ENCODE measurements at regions not wholly inside any gene's neighbourhood (a gene's known extent, or its start where the extent isn't known, plus 50 kb on each side); places are given as distances from the start of the nearest gene placed in this dataset.
A peak's percentile ranks its signal among the peaks of the same experiment; 100 is the strongest.
"Not testable (repeated sequence)": the region's sequence is repeated elsewhere in the genome, so short reads cannot be mapped to it uniquely, and the experiment has no call there.

- no peak for DNase-seq (ENCODE audit: low read depth)
Observed at GRCh38 chr18:34529358-34530335, 180.5 kb upstream of the DTNA start.

- DNase-seq (ENCODE audit: low read depth), result no peak
Observed at GRCh38 chr18:34531110-34531509, 179.0 kb upstream of the DTNA start.

- not testable (repeated sequence) for DNase-seq (ENCODE audit: low read depth)
Observed at GRCh38 chr18:34534642-34535041, 175.5 kb upstream of the DTNA start.

- no peak for DNase-seq (ENCODE audit: low read depth)
Observed at GRCh38 chr18:34540897-34541296, 169.2 kb upstream of the DTNA start.

GRCh38 chr18:34542625-34543024 is 167.5 kb upstream of the DTNA start:
- no peak for DNase-seq (ENCODE audit: low read depth)

GRCh38 chr18:34543356-34543755 is 166.7 kb upstream of the DTNA start:
- no peak for DNase-seq (ENCODE audit: low read depth)

- DNase-seq (ENCODE audit: low read depth), result no peak
Observed at GRCh38 chr18:34543945-34544344, 166.2 kb upstream of the DTNA start.

GRCh38 chr18:34544930-34545329 is 165.2 kb upstream of the DTNA start:
- no peak for DNase-seq (ENCODE audit: low read depth)

- no peak for DNase-seq (ENCODE audit: low read depth)
Observed at GRCh38 chr18:34548120-34548972, 161.8 kb upstream of the DTNA start.

GRCh38 chr18:34548973-34549294 is 161.2 kb upstream of the DTNA start:
- no peak for DNase-seq (ENCODE audit: low read depth)

- no peak for DNase-seq (ENCODE audit: low read depth)
Observed at GRCh38 chr18:34549367-34549766, 160.7 kb upstream of the DTNA start.

- DNase-seq (ENCODE audit: low read depth), result no peak
Observed at GRCh38 chr18:34550156-34550555, 159.9 kb upstream of the DTNA start.

- no peak for DNase-seq (ENCODE audit: low read depth)
Observed at GRCh38 chr18:34550902-34551301, 159.2 kb upstream of the DTNA start.

- no peak for DNase-seq (ENCODE audit: low read depth)
Observed at GRCh38 chr18:34551824-34552223, 158.3 kb upstream of the DTNA start.

- DNase-seq (ENCODE audit: low read depth), result no peak
Observed at GRCh38 chr18:34562252-34562870, 147.7 kb upstream of the DTNA start.

- DNase-seq (ENCODE audit: low read depth), result no peak
Observed at GRCh38 chr18:34567857-34568256, 142.2 kb upstream of the DTNA start.

- no peak for DNase-seq (ENCODE audit: low read depth)
Observed at GRCh38 chr18:34576622-34577021, 133.5 kb upstream of the DTNA start.

- no peak for DNase-seq (ENCODE audit: low read depth)
Observed at GRCh38 chr18:34583895-34584294, 126.2 kb upstream of the DTNA start.

- no peak for DNase-seq (ENCODE audit: low read depth)
Observed at GRCh38 chr18:34590503-34590902, 119.6 kb upstream of the DTNA start.

GRCh38 chr18:34591920-34592444 is 118.1 kb upstream of the DTNA start:
- DNase-seq (ENCODE audit: low read depth), result no peak

GRCh38 chr18:34592481-34592880 is 117.6 kb upstream of the DTNA start:
- no peak for DNase-seq (ENCODE audit: low read depth)

- peak; percentile 73 for DNase-seq (ENCODE audit: low read depth)
Observed at GRCh38 chr18:34592961-34593382, 117.1 kb upstream of the DTNA start.

Data from Daoy (cell line).